ENCODE measurements at regions not wholly inside any gene's neighbourhood (a gene's known extent, or its start where the extent isn't known, plus 50 kb on each side); places are given as distances from the start of the nearest gene placed in this dataset.
A peak's percentile ranks its signal among the peaks of the same experiment; 100 is the strongest.

DNA sequence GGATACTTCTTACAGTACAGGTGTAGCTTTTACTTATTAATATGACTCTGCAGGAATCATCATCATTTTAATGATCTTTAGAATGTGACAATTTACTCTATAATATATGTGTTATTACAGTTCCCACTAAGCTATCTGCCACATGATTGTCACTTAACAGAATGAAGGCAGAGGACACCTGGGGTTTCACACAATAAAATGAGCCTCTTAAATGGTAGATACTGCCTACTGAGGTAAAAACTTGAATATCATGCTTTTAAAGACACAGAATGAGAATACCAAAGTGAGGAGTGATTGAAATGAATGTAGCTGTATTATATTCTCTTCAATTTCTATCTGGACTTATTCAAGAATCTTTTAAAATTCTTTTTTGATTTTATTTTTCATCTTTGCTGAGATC, 1255.3 kb upstream of the LRRN3 start:
- TF ChIP-seq, protein P1, sequence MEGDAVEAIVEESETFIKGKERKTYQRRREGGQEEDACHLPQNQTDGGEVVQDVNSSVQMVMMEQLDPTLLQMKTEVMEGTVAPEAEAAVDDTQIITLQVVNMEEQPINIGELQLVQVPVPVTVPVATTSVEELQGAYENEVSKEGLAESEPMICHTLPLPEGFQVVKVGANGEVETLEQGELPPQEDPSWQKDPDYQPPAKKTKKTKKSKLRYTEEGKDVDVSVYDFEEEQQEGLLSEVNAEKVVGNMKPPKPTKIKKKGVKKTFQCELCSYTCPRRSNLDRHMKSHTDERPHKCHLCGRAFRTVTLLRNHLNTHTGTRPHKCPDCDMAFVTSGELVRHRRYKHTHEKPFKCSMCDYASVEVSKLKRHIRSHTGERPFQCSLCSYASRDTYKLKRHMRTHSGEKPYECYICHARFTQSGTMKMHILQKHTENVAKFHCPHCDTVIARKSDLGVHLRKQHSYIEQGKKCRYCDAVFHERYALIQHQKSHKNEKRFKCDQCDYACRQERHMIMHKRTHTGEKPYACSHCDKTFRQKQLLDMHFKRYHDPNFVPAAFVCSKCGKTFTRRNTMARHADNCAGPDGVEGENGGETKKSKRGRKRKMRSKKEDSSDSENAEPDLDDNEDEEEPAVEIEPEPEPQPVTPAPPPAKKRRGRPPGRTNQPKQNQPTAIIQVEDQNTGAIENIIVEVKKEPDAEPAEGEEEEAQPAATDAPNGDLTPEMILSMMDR (IDR thresholded peaks at IDR 0.05), result no peak
- ChIA-PET CTCF (no interaction called here), POLR2A (no interaction called here)
- H3K9me3 Mint-ChIP-seq, result no peaks in the 10 kb centered on the region
- no peaks in the 10 kb centered on the region for H3K4me1 Mint-ChIP-seq (ENCODE audit: low read depth)
- ATAC-seq (no peak), DNase-seq (no peak)
- no peaks in the 10 kb centered on the region for H3K36me3 Mint-ChIP-seq (ENCODE audit: low read depth)
- intact Hi-C loops (cut with micrococcal nuclease), result no loop called here
- H3K4me3 Mint-ChIP-seq, result no peak overlapping the region
- H3K27me3 Mint-ChIP-seq, result peaks cover 5% of the 10 kb centered on the region
- H3K27ac Mint-ChIP-seq, result no peak overlapping the region

DNA sequence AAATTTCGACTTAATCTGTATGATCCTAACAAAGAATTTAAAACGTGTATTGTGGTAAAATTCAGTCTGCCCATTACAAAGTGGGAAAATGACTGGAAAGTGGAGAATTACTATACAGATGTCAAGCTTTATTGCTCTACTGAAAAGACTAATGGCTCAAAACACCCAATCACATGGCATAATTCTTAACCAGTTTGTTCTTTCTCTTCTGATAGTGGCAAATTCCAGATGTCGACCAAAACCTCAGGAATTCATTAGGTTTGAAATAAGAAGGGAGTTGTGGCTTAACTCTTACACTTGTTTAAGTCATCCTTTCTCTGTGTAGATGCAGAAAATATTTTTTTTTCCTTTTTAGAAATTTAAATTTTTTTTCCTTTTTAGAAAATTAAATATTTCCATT, 1254.9 kb upstream of the LRRN3 start:
- DNase-seq (no peak), ATAC-seq (no peak)
- Mint-ChIP-seq H3K27ac (no peak overlapping the region), H3K4me1 (ENCODE audit: low read depth) (no peaks in the 10 kb centered on the region), H3K9me3 (no peaks in the 10 kb centered on the region), H3K36me3 (ENCODE audit: low read depth) (no peaks in the 10 kb centered on the region), H3K4me3 (no peak overlapping the region), H3K27me3 (peaks cover 5% of the 10 kb centered on the region)
- intact Hi-C loops (cut with micrococcal nuclease), result no loop called here
- ChIA-PET CTCF (no interaction called here), POLR2A (no interaction called here)
- TF ChIP-seq, protein P1 (IDR thresholded peaks at IDR 0.05), result no peak

DNA sequence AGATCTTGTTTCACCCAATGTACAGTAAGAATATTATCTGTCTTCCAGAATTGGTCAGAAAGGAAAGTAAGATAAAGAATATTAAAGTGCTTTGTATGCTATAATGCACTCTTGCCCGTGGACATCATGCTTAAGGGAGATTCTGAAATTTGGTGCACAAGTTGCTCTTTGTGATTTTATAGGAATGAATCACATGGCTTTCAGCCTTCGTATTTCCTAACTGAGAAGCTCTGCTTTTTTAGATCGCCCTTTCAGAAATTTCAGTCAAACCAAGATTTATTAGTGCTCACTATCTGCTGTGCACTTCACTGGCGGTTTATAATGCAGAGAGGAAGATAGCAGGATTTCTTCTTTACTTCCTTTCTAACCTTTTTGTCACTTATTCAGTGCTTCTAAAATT, 1248.5 kb upstream of the LRRN3 start:
- Mint-ChIP-seq H3K9me3 (no peaks in the 10 kb centered on the region), H3K27ac (no peak overlapping the region), H3K4me3 (no peak overlapping the region), H3K4me1 (ENCODE audit: low read depth) (no peaks in the 10 kb centered on the region), H3K36me3 (ENCODE audit: low read depth) (no peaks in the 10 kb centered on the region), H3K27me3 (no peaks in the 10 kb centered on the region)
- ChIA-PET CTCF (no interaction called here), POLR2A (no interaction called here)
- intact Hi-C loops (cut with micrococcal nuclease), result no loop called here
- DNase-seq, result no peak
- ATAC-seq, result no peak
- TF ChIP-seq, protein P1 (IDR thresholded peaks at IDR 0.05), result no peak

DNA sequence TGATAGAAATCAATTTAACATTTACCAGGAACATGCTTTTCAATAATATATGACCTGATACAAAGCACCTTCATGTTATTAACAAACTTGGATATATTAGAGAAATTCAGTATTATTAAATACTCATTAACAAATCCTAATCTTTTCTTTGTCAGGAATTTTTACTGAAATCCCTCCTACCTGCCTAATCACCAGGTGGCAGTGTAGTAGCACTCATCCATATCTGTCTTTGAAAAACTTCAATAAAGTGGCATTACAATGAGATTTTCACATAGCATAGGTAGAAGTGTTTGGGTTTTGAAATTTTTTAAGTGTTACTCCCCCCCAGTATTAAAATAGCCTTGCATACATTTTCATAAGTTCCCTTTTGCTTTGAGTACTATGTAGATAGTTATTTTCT, 1246.6 kb upstream of the LRRN3 start:
- no peak for ATAC-seq
- intact Hi-C loops (cut with micrococcal nuclease), result loop anchor here (2.0 kb wide), 1 partner anchor 1890 kb away; no protein-coding TSS in a partner anchor
- CTCF ChIA-PET, result no interaction called here

DNA sequence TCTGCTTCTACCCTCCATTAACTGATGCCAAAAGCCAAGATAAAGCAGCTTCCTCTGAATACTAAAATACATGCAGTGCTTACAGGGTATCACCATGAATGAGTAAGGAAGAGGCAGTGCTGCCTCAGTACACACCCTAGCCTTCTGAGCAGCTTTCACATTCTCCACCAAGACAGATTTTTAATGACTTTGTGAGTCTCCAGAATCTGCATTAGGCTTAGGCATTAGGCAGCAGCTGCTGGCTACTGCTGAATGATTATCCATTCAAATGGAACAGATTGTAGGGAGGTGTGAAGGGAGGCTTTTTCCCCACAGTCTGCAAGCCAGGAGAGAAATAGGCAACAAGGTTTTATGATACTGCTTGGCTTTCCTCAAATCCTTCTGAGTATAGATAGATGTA, 1226.7 kb upstream of the LRRN3 start:
- Mint-ChIP-seq H3K36me3 (ENCODE audit: low read depth) (no peaks in the 10 kb centered on the region), H3K9me3 (no peaks in the 10 kb centered on the region), H3K27me3 (peaks cover 2% of the 10 kb centered on the region), H3K27ac (no peak overlapping the region), H3K4me3 (no peak overlapping the region), H3K4me1 (ENCODE audit: low read depth) (no peaks in the 10 kb centered on the region)
- no peak for DNase-seq
- TF ChIP-seq, protein P1 (IDR thresholded peaks at IDR 0.05), result no peak
- POLR2A ChIA-PET, result interaction anchor here (0.8 kb wide), 1 partner anchor 31 kb away, joined by 3 read pairs; no protein-coding TSS in a partner anchor
- CTCF ChIA-PET, result no interaction called here
- intact Hi-C loops (cut with micrococcal nuclease), result no loop called here
- no peak for ATAC-seq

More for the DNA sequence above, 1246.6 kb upstream of the LRRN3 start:
- H3K27ac Mint-ChIP-seq, result no peak overlapping the region
- no peaks in the 10 kb centered on the region for H3K9me3 Mint-ChIP-seq
- no peaks in the 10 kb centered on the region for H3K4me1 Mint-ChIP-seq (ENCODE audit: low read depth)
- no peak overlapping the region for H3K4me3 Mint-ChIP-seq
- TF ChIP-seq, protein P1 (IDR thresholded peaks at IDR 0.05), result peak; percentile 48
- H3K36me3 Mint-ChIP-seq (ENCODE audit: low read depth), result no peaks in the 10 kb centered on the region
- H3K27me3 Mint-ChIP-seq, result no peaks in the 10 kb centered on the region
- POLR2A ChIA-PET, result no interaction called here
- DNase-seq, result peak; percentile 5

Measured in activated CD8-positive, alpha-beta T cell treated with anti-CD3 and anti-CD28 coated beads for 36 hours (primary cell).